GM03348 (cell line): ENCODE measurements at regions not wholly inside any gene's neighbourhood (a gene's known extent, or its start where the extent isn't known, plus 50 kb on each side); places are given as distances from the start of the nearest gene placed in this dataset.

Experiments used
- DNase-seq: peaks from one replicate; pipeline ENCODE4 v3.0.0; 2012; ENCODE audit warnings: low spot score

- DNase-seq = no peak
These were observed 234.1 kb downstream of the BCL11B start for GRCh38 chr14:99037777-99038430.

- peak; percentile 41 for DNase-seq
These were observed 233.6 kb downstream of the BCL11B start for GRCh38 chr14:99038431-99038820.

DNA sequence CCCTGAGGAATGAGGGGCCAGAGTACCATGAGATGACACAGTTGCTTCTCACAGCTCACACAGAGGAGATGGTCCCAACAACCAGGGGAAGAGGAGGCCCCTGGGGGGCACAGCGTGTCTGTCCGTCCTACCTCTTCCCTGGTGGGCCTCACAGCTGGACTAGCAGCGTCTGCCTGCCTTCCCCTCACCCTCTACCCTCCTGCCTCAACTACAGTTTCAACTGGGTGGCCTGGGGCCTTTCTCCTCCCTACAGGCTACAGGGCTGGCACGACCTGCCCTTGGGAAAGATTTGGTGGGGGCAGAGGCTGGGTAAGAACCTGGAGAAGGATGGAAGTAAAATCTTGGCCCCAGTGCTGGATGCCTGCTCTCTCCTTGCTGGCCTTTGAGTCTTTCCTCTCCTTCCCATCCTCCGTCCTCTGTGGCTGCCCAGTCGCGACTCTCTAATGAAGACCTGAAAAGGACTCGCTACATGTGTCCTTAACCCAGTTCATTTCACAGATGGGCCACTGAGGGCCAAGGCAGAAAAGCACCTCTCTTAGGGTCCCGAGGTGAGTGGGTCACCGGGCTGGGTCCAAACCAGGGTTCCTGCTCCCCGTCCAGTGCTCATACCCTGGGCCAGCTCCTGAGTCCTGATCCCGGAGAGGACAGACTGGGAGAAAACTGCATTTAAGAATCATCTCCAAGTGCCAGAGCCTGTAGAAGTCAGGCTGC, 232.5 kb downstream of the BCL11B start:
- no peak for DNase-seq

DNA sequence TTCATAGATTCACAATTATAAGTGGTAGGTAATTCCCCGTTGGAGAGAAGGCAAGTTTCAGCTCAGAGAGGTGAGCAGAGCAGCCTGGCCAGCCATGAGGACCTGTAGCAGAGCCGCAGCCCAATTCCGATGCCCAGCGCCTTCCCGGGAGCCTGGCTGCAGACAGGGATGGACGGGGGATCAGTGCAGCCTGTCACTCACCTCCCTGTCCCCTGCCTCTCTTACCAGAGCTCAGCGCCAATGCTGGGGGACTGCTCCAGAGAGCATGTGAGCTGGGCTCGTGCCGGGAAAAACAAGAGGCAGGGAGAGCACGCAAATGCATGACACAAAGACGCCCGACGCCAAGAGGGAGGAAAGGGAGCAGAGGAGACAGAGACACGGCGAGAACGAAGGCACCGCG, 231.9 kb downstream of the BCL11B start:
- DNase-seq = no peak

- no peak for DNase-seq
These were observed 231.3 kb downstream of the BCL11B start for GRCh38 chr14:99040711-99041110.

DNA sequence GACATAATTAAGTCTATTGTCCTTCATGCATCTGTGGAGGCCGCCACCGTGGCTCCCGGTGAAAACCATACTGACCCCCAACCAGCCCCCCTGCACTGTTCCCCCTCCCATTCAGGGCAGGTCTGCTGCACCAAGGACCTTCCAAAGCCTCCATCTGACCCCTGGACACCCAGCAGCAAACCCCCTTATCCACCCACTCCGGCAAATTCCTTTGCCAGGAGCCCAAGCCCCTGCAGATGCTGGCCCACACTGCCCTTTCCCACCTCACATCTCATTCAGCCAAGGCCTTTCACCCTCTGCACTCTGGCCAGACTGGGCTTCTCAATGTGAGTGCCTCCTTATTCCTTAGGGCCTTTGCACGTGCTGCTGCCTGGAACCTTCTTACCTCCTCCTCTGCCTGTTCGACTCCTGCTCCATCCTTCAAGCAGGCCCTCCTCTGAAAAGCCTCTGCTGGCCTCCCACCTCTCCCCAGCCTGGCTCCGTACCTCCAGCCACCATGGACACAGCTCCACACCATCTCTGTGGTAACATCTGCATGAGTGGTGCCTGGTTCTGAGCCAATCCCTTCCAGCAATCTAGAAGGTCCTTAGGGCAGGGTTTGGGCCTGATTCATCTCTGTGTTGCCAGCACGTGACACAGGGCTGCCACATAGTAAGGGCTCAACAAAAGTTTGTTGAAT, 230.7 kb downstream of the BCL11B start:
- no peak for DNase-seq

DNA sequence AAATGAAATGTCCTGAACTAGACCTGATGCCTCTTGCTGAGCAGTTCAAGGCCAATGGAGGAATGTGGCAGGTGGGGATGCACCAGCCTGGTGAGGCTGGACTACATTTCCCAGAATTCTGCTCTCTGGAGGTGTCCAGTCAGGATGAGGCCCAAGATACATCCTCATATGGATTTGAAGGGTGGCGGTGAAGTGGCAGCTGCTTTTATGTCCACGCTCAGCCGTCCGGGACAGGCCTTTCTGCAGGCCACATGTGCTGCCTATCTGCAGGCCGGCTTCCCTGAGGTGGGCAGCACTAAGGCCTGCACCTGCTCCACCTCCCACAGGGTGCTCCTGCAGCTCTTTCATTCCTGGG, 230.2 kb downstream of the BCL11B start:
- no peak for DNase-seq

- no peak for DNase-seq
These were observed 229.4 kb downstream of the BCL11B start for GRCh38 chr14:99042381-99043266.

DNA sequence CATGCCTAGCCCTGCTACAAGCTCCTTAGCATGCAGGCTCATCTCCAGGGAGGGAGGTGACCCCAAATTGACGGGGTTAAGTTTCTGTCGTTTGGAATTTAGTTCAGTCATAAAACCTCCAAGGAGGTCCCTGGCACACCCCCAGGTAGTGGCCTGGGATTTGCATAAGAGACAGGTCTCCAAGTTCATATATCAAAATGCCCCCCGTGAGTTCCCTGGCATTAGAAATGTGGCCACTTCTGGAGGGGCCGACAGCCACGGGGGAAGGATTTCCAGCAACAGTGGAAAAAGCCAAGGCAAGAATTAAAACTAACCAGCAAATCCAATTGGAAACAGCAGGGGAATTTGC, 228.8 kb downstream of the BCL11B start:
- no peak for DNase-seq

DNA sequence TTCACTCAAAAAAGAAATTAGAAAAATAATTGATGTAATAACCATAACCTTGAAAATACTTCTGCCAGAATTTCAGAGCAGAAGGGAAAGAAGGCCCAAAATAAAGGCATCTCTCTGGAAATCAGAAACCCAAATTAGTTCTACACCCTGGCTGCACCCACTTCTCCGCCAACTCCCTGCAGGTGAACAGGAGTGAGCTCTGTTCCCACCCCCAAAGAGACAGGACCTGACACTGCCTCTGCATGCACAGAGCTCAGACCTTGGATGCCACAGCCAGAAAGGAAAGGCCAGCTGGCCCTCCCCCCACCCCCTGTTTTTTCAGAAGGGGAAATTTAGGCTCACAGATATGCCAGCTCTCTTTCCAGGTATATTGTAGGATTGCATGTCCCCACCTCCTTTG, 228.2 kb downstream of the BCL11B start:
- DNase-seq = no peak

DNA sequence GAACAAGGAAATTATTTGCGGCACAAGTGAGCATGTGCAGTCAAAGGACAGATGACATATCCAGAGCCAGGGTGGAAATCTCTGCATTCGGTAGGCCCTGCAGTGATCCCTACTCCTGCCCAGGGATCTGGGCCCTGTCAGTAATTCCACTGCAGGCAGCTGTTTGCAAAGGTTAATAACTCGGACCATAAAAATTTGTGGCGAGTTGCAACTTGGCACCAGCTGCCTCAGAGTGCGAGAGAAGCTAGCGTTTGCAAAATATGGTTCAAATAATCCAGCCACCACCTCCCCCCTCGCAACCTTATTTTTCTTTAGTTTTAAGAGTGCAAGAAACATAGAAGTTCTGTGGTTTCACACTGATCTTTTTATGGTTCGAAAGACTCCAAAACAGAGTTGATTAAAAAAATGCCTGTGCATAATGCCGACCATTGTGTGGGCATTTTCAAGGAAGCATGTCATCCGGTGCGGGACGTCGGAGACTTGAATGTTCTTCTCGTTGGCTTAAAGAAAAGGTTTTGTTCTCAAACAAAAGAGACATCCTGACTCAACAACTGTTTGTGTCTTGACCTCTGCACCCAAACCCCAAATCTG, 224.5 kb downstream of the BCL11B start:
- no peak for DNase-seq

DNA sequence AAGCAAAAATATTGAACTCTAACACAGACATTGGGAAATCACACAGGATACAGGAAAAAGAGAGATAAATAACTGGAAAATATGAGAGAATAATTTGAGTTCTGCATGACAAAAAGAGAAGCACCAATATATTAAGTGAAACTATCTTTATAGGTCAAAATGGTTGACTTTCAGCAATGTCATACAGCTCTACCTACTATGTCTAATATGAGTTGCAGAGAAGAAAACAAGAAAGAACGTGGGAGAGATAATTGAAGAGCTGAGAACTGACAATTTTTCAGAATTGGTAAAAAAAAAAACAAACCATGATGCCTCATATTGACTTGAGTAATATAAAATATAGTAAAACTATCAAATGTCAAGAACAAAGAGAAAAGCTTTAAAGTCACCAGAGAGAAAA, 221.7 kb downstream of the BCL11B start:
- DNase-seq = no peak

GRCh38 chr14:99052467-99052866, 219.5 kb downstream of the BCL11B start:
- DNase-seq = no peak

- no peak for DNase-seq
These were observed 217.0 kb downstream of the BCL11B start for GRCh38 chr14:99055019-99055418.

DNA sequence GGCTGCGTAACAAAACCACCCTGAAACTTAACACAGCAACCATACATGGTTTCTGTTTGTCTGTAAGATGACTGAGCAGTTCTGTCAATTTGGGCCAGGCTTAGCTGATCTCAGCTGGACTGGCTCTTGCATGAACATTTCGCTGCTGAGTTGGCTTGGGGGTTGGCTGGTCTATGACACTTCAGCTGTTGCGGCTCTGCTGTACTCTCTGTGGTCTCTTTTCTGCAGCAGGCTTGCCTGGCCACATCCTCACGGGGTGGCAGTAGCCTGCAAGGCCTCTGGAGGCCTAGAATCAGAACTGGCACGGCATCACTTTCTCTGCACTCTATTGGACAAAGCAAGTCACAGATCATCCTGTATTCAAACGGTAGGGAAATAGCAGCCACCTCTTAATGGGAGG, 216.2 kb downstream of the BCL11B start:
- no peak for DNase-seq

- DNase-seq = no peak
These were observed 214.4 kb downstream of the BCL11B start for GRCh38 chr14:99057576-99058083.

GRCh38 chr14:99058542-99058941, 213.5 kb downstream of the BCL11B start:
- no peak for DNase-seq

GRCh38 chr14:99062216-99062615, 209.8 kb downstream of the BCL11B start:
- DNase-seq = no peak

- DNase-seq = no peak
These were observed 209.1 kb downstream of the BCL11B start for GRCh38 chr14:99062772-99063418.

DNA sequence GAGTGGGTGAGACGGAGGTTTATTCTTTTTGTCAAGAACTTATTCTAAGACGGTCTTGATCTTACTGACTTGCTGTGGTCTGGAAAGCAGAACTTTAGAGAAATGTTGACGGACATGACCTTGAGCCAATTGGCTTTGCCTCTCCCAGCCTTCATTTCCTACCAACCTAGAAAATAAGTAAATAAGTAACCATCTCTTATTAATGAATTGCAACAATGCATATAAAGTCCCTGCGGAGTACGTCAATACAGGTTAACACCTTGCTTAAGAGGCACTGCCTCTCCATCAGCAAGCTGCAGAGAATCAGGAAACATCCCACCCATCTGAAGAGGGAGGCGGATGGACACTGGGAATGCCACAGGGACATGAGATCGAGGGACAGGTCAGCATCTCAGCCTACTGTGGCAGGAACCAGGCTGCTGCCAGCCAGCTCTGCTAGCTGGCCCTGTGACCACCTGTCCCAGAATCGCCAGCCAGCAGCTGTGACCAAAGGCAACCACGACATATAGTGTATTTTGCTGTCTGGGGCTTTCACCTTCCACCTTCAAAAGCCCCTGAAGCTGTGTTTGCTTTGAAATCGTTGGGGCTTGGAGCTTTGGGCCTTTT, 208.3 kb downstream of the BCL11B start:
- DNase-seq = no peak
